ENCODE measurements at regions not wholly inside any gene's neighbourhood (a gene's known extent, or its start where the extent isn't known, plus 50 kb on each side); places are given as distances from the start of the nearest gene placed in this dataset.
"Not testable (repeated sequence)": the region's sequence is repeated elsewhere in the genome, so short reads cannot be mapped to it uniquely, and the experiment has no call there.

- not testable (repeated sequence) for DNase-seq
These were observed 111.8 kb upstream of the ANKRD30BL start for GRCh38 chr2:132273585-132273984.

- DNase-seq, result no peak
These were observed 112.2 kb upstream of the ANKRD30BL start for GRCh38 chr2:132274000-132274399.

GRCh38 chr2:132275396-132275795, 113.6 kb upstream of the ANKRD30BL start:
- DNase-seq, result no peak

GRCh38 chr2:132276571-132276981, 114.8 kb upstream of the ANKRD30BL start:
- no peak for DNase-seq

- DNase-seq, result no peak
These were observed 116.5 kb upstream of the ANKRD30BL start for GRCh38 chr2:132278267-132278666.

GRCh38 chr2:132279344-132279743, 117.6 kb upstream of the ANKRD30BL start:
- no peak for DNase-seq

GRCh38 chr2:132279930-132280615, 118.3 kb upstream of the ANKRD30BL start:
- DNase-seq, result no peak

- DNase-seq, result no peak
These were observed 119.2 kb upstream of the ANKRD30BL start for GRCh38 chr2:132280912-132281311.

GRCh38 chr2:132282104-132282503, 120.4 kb upstream of the ANKRD30BL start:
- not testable (repeated sequence) for DNase-seq

GRCh38 chr2:132282911-132283310, 121.2 kb upstream of the ANKRD30BL start:
- no peak for DNase-seq

GRCh38 chr2:132286289-132286911, 124.6 kb upstream of the ANKRD30BL start:
- not testable (repeated sequence) for DNase-seq

- not testable (repeated sequence) for DNase-seq
These were observed 126.2 kb upstream of the ANKRD30BL start for GRCh38 chr2:132287910-132288309.

GRCh38 chr2:132289138-132289537, 127.4 kb upstream of the ANKRD30BL start:
- DNase-seq, result not testable (repeated sequence)

GRCh38 chr2:132289812-132290211, 126.8 kb upstream of the GPR39 start:
- not testable (repeated sequence) for DNase-seq

- DNase-seq, result not testable (repeated sequence)
These were observed 115.8 kb upstream of the GPR39 start for GRCh38 chr2:132300592-132301378.

GRCh38 chr2:132304661-132305380, 111.8 kb upstream of the GPR39 start:
- DNase-seq, result not testable (repeated sequence)

GRCh38 chr2:132307613-132308198, 108.9 kb upstream of the GPR39 start:
- not testable (repeated sequence) for DNase-seq

- DNase-seq, result not testable (repeated sequence)
These were observed 107.4 kb upstream of the GPR39 start for GRCh38 chr2:132309203-132309602.

GRCh38 chr2:132315546-132315945, 101.1 kb upstream of the GPR39 start:
- DNase-seq, result not testable (repeated sequence)

GRCh38 chr2:132317026-132317680, 99.5 kb upstream of the GPR39 start:
- DNase-seq, result not testable (repeated sequence)

- not testable (repeated sequence) for DNase-seq
These were observed 98.1 kb upstream of the GPR39 start for GRCh38 chr2:132318481-132318880.

- not testable (repeated sequence) for DNase-seq
These were observed 92.6 kb upstream of the GPR39 start for GRCh38 chr2:132324005-132324404.
